Middle frontal gyrus (tissue), 1 donor: ENCODE measurements at regions not wholly inside any gene's neighbourhood (a gene's known extent, or its start where the extent isn't known, plus 50 kb on each side); places are given as distances from the start of the nearest gene placed in this dataset.
"Not testable (repeated sequence)": the region's sequence is repeated elsewhere in the genome, so short reads cannot be mapped to it uniquely, and the experiment has no call there.

Experiments
- DNase-seq: peaks from one replicate; pipeline ENCODE4 v3.0.0-alpha.2; 2015; ENCODE audit warnings: low spot score; ENCODE audit errors: extremely low spot score

GRCh38 chr17:65311261-65311660 is 174.1 kb downstream of the RGS9 start:
- DNase-seq, result no peak

GRCh38 chr17:65307961-65308316 is 170.8 kb downstream of the RGS9 start:
- no peak for DNase-seq

GRCh38 chr17:65307081-65307960 is 170.2 kb downstream of the RGS9 start:
- no peak for DNase-seq

- no peak for DNase-seq
Observed at GRCh38 chr17:65305778-65306177, 168.6 kb downstream of the RGS9 start.

- DNase-seq, result no peak
Observed at GRCh38 chr17:65305116-65305515, 167.9 kb downstream of the RGS9 start.

GRCh38 chr17:65301882-65302281 is 164.7 kb downstream of the RGS9 start:
- DNase-seq, result not testable (repeated sequence)

GRCh38 chr17:65301184-65301583 is 164.0 kb downstream of the RGS9 start:
- DNase-seq, result no peak

- no peak for DNase-seq
Observed at GRCh38 chr17:65297916-65298315, 160.7 kb downstream of the RGS9 start.

GRCh38 chr17:65297384-65297783 is 160.2 kb downstream of the RGS9 start:
- no peak for DNase-seq

- peak; percentile 38 for DNase-seq
Observed at GRCh38 chr17:65294181-65294719, 157.1 kb downstream of the RGS9 start.

- DNase-seq, result no peak
Observed at GRCh38 chr17:65293584-65294180, 156.5 kb downstream of the RGS9 start.

- no peak for DNase-seq
Observed at GRCh38 chr17:65292430-65292829, 155.3 kb downstream of the RGS9 start.

GRCh38 chr17:65291301-65291700 is 154.1 kb downstream of the RGS9 start:
- not testable (repeated sequence) for DNase-seq

GRCh38 chr17:65290616-65291015 is 153.4 kb downstream of the RGS9 start:
- no peak for DNase-seq

GRCh38 chr17:65290056-65290455 is 152.9 kb downstream of the RGS9 start:
- no peak for DNase-seq

- DNase-seq, result no peak
Observed at GRCh38 chr17:65287040-65287439, 149.9 kb downstream of the RGS9 start.

GRCh38 chr17:65283704-65284103 is 146.5 kb downstream of the RGS9 start:
- no peak for DNase-seq

- no peak for DNase-seq
Observed at GRCh38 chr17:65279456-65279855, 142.3 kb downstream of the RGS9 start.

- no peak for DNase-seq
Observed at GRCh38 chr17:65278820-65279184, 141.6 kb downstream of the RGS9 start.

- no peak for DNase-seq
Observed at GRCh38 chr17:65278050-65278819, 141.1 kb downstream of the RGS9 start.

GRCh38 chr17:65277576-65277975 is 140.4 kb downstream of the RGS9 start:
- DNase-seq, result no peak
